IPS-20b (cell line): ENCODE measurements at regions not wholly inside any gene's neighbourhood (a gene's known extent, or its start where the extent isn't known, plus 50 kb on each side); places are given as distances from the start of the nearest gene placed in this dataset.
A peak's percentile ranks its signal among the peaks of the same experiment; 100 is the strongest.

ENCODE experiments used
- H3K27ac ChIP-seq: one replicate; pipeline ENCODE4 v1.5.1; 2013; ENCODE audit warnings: low read length
- H3K27me3 ChIP-seq: 2 replicates; pipeline ENCODE4 v1.6.1; 2013; ENCODE audit warnings: mild to moderate bottlenecking, low read length, inconsistent platforms; ENCODE audit not compliant: insufficient read depth
- H3K36me3 ChIP-seq: 2 replicates; pipeline ENCODE4 v1.6.1; 2013; ENCODE audit warnings: low read depth, mild to moderate bottlenecking, inconsistent platforms, low read length, moderate library complexity; ENCODE audit not compliant: insufficient read depth
- H3K4me1 ChIP-seq: 2 replicates; pipeline ENCODE4 v1.6.1; 2013; ENCODE audit warnings: mild to moderate bottlenecking, control low read depth, inconsistent platforms, low read length, moderate library complexity; ENCODE audit not compliant: insufficient read depth
- H3K4me3 ChIP-seq: 2 replicates; pipeline ENCODE4 v1.5.1; 2013; ENCODE audit warnings: mild to moderate bottlenecking, low read length, inconsistent platforms
- H3K9ac ChIP-seq: 2 replicates; pipeline ENCODE4 v1.6.1; 2013; ENCODE audit warnings: low read depth, mild to moderate bottlenecking, inconsistent platforms, low read length, moderate library complexity
- H3K9me3 ChIP-seq: 2 replicates; pipeline ENCODE4 v1.6.1; 2013; ENCODE audit warnings: mild to moderate bottlenecking, low read depth, low read length, inconsistent platforms; ENCODE audit not compliant: insufficient read depth

GRCh38 chr10:2966134-2966533, 101.2 kb upstream of the PFKP start:
- Histone ChIP-seq H3K36me3 (no peaks in the 10 kb centered on the region), H3K9ac (no peak overlapping the region), H3K4me3 (no peak overlapping the region), H3K4me1 (peaks cover 13% of the 10 kb centered on the region; the same call in 1 of the 2 replicates), H3K27me3 (no peaks in the 10 kb centered on the region), H3K9me3 (peaks cover 8% of the 10 kb centered on the region), H3K27ac (no peak overlapping the region)

- Histone ChIP-seq H3K4me3 (0 out of 2 replicates have a peak overlapping the region, but pooled peaks have one; percentile 14), H3K27me3 (no peaks in the 10 kb centered on the region), H3K4me1 (peaks cover 13% of the 10 kb centered on the region; the same call in 1 of the 2 replicates), H3K36me3 (no peaks in the 10 kb centered on the region), H3K9me3 (peaks cover 11% of the 10 kb centered on the region), H3K9ac (no peak overlapping the region), H3K27ac (peak overlapping the region; percentile 33)
Measured at GRCh38 chr10:2964632-2965296, 102.6 kb upstream of the PFKP start.

- Histone ChIP-seq H3K9me3 (peaks cover 11% of the 10 kb centered on the region), H3K36me3 (no peaks in the 10 kb centered on the region), H3K4me1 (peaks cover 13% of the 10 kb centered on the region; the same call in 1 of the 2 replicates), H3K4me3 (peak overlapping the region; percentile 14; the same call in 1 of the 2 replicates), H3K27me3 (no peaks in the 10 kb centered on the region), H3K9ac (peak overlapping the region; percentile 23; the same call in 1 of the 2 replicates), H3K27ac (peak overlapping the region; percentile 33)
Measured at GRCh38 chr10:2963889-2964631, 103.3 kb upstream of the PFKP start.

- no peak overlapping the region for H3K4me3 ChIP-seq
- H3K36me3 ChIP-seq, result no peaks in the 10 kb centered on the region
- H3K9ac ChIP-seq, result no peak overlapping the region
- H3K9me3 ChIP-seq, result peaks cover 11% of the 10 kb centered on the region
- H3K27me3 ChIP-seq, result no peaks in the 10 kb centered on the region
- peaks cover 13% of the 10 kb centered on the region; the same call in 1 of the 2 replicates for H3K4me1 ChIP-seq
- H3K27ac ChIP-seq, result no peak overlapping the region
Measured at GRCh38 chr10:2962194-2962593, 105.2 kb upstream of the PFKP start.

GRCh38 chr10:2958659-2959058, 108.7 kb upstream of the PFKP start:
- no peak overlapping the region for H3K4me3 ChIP-seq
- H3K36me3 ChIP-seq, result no peaks in the 10 kb centered on the region
- no peak overlapping the region for H3K9ac ChIP-seq
- no peaks in the 10 kb centered on the region for H3K27me3 ChIP-seq
- H3K4me1 ChIP-seq, result peaks cover 5% of the 10 kb centered on the region; the same call in 1 of the 2 replicates
- peaks cover 11% of the 10 kb centered on the region for H3K9me3 ChIP-seq
- no peak overlapping the region for H3K27ac ChIP-seq

- Histone ChIP-seq H3K9ac (no peak overlapping the region), H3K4me1 (no peaks in the 10 kb centered on the region), H3K9me3 (peaks cover 11% of the 10 kb centered on the region; the same call in 1 of the 2 replicates), H3K4me3 (no peak overlapping the region), H3K27ac (no peak overlapping the region), H3K36me3 (no peaks in the 10 kb centered on the region), H3K27me3 (no peaks in the 10 kb centered on the region)
Measured at GRCh38 chr10:2957785-2958184, 109.6 kb upstream of the PFKP start.

- H3K27ac ChIP-seq, result no peak overlapping the region
- no peak overlapping the region for H3K4me3 ChIP-seq
- no peaks in the 10 kb centered on the region for H3K36me3 ChIP-seq
- H3K4me1 ChIP-seq, result no peaks in the 10 kb centered on the region
- H3K27me3 ChIP-seq, result no peaks in the 10 kb centered on the region
- no peak overlapping the region for H3K9ac ChIP-seq
- no peaks in the 10 kb centered on the region for H3K9me3 ChIP-seq
Measured at GRCh38 chr10:2955064-2955463, 112.3 kb upstream of the PFKP start.

- Histone ChIP-seq H3K4me1 (no peaks in the 10 kb centered on the region), H3K9me3 (no peaks in the 10 kb centered on the region), H3K27me3 (no peaks in the 10 kb centered on the region), H3K27ac (no peak overlapping the region), H3K4me3 (no peak overlapping the region), H3K9ac (no peak overlapping the region), H3K36me3 (no peaks in the 10 kb centered on the region)
Measured at GRCh38 chr10:2953495-2953894, 113.9 kb upstream of the PFKP start.

GRCh38 chr10:2951235-2951835, 116.0 kb upstream of the PFKP start:
- no peak overlapping the region for H3K27ac ChIP-seq
- no peak overlapping the region for H3K9ac ChIP-seq
- H3K36me3 ChIP-seq, result no peaks in the 10 kb centered on the region
- no peaks in the 10 kb centered on the region for H3K9me3 ChIP-seq
- no peaks in the 10 kb centered on the region for H3K4me1 ChIP-seq
- H3K4me3 ChIP-seq, result no peak overlapping the region
- no peaks in the 10 kb centered on the region for H3K27me3 ChIP-seq

GRCh38 chr10:2950546-2950945, 116.8 kb upstream of the PFKP start:
- no peaks in the 10 kb centered on the region for H3K9me3 ChIP-seq
- no peaks in the 10 kb centered on the region for H3K36me3 ChIP-seq
- no peak overlapping the region for H3K9ac ChIP-seq
- H3K27ac ChIP-seq, result no peak overlapping the region
- no peak overlapping the region for H3K4me3 ChIP-seq
- no peaks in the 10 kb centered on the region for H3K27me3 ChIP-seq
- H3K4me1 ChIP-seq, result no peaks in the 10 kb centered on the region

- Histone ChIP-seq H3K4me3 (no peak overlapping the region), H3K36me3 (no peaks in the 10 kb centered on the region), H3K9ac (no peak overlapping the region), H3K9me3 (no peaks in the 10 kb centered on the region), H3K27me3 (no peaks in the 10 kb centered on the region), H3K4me1 (no peaks in the 10 kb centered on the region), H3K27ac (no peak overlapping the region)
Measured at GRCh38 chr10:2949948-2950354, 117.4 kb upstream of the PFKP start.
